ENCODE measurements at regions not wholly inside any gene's neighbourhood (a gene's known extent, or its start where the extent isn't known, plus 50 kb on each side); places are given as distances from the start of the nearest gene placed in this dataset.
A peak's percentile ranks its signal among the peaks of the same experiment; 100 is the strongest.

DNA sequence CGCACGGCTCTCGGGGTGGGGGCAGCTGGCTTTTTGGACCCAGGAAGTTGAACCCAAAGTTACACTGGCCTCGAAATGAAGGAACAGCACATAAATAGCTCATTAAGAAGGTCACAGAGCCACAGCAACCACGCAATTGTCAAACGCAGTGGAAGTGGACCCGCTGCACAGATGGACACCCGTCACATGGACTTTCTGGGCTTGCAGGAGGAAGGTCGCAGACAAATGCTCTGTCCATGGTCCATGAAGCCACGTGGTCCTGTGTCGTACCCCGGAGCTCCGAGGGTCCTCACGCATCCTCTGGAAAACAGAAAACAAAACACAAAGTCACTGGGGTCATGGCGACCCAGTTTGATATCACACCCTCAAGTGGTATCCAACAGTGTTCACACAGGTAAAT is 308.1 kb upstream of the SALL3 start:
- DNase-seq (ENCODE audit: low read depth): no peak
- TF ChIP-seq, protein P1, sequence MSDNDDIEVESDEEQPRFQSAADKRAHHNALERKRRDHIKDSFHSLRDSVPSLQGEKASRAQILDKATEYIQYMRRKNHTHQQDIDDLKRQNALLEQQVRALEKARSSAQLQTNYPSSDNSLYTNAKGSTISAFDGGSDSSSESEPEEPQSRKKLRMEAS (IDR thresholded peaks at IDR 0.05; ENCODE audit: low read depth, low read length): no peak
- TF ChIP-seq POLR2A (IDR thresholded peaks at IDR 0.05; ENCODE audit: extremely low read depth, insufficient read length) (no peak), MYC (IDR thresholded peaks at IDR 0.05; ENCODE audit: low read depth, low read length) (no peak)
- TF ChIP-seq, protein P2, sequence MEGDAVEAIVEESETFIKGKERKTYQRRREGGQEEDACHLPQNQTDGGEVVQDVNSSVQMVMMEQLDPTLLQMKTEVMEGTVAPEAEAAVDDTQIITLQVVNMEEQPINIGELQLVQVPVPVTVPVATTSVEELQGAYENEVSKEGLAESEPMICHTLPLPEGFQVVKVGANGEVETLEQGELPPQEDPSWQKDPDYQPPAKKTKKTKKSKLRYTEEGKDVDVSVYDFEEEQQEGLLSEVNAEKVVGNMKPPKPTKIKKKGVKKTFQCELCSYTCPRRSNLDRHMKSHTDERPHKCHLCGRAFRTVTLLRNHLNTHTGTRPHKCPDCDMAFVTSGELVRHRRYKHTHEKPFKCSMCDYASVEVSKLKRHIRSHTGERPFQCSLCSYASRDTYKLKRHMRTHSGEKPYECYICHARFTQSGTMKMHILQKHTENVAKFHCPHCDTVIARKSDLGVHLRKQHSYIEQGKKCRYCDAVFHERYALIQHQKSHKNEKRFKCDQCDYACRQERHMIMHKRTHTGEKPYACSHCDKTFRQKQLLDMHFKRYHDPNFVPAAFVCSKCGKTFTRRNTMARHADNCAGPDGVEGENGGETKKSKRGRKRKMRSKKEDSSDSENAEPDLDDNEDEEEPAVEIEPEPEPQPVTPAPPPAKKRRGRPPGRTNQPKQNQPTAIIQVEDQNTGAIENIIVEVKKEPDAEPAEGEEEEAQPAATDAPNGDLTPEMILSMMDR (IDR thresholded peaks at IDR 0.05; ENCODE audit: low read depth, low read length): no peak
- no peak overlapping the region for H3K4me3 ChIP-seq (ENCODE audit: low read depth, low read length)

DNA sequence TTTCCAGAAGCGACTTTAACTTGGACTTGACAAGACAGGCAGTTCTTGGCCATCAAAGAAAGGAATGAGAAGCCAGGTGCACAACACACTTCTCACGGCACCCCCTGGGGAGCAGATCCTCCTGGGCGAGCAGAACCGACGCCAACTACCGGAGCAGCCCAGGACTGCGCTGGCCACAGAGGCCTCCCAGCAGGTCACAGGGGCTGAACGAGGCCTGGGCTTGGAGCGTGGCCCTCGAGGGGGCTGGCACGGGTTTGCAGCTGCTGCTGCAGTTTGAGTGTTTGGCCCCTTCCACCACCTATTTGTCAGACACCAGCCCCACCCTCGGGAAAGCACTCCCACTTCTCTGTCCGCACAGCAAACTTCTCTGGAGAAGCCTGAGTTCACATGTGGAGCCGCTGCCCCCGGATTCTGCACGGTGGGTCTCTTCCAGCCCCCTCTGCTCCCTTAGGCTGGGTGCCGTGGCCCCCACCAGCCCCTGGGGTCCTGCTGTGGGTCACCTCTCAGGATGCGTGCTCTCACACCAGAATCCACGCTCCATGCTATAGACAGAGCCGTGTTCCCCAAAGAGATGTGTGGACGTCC is 306.7 kb upstream of the SALL3 start:
- TF ChIP-seq, protein P2 (IDR thresholded peaks at IDR 0.05; ENCODE audit: low read depth, low read length): no peak
- TF ChIP-seq MYC (IDR thresholded peaks at IDR 0.05; ENCODE audit: low read depth, low read length) (no peak), POLR2A (IDR thresholded peaks at IDR 0.05; ENCODE audit: extremely low read depth, insufficient read length) (no peak)
- TF ChIP-seq, protein P1 (IDR thresholded peaks at IDR 0.05; ENCODE audit: low read depth, low read length): no peak
- DNase-seq (ENCODE audit: low read depth): no peak

DNA sequence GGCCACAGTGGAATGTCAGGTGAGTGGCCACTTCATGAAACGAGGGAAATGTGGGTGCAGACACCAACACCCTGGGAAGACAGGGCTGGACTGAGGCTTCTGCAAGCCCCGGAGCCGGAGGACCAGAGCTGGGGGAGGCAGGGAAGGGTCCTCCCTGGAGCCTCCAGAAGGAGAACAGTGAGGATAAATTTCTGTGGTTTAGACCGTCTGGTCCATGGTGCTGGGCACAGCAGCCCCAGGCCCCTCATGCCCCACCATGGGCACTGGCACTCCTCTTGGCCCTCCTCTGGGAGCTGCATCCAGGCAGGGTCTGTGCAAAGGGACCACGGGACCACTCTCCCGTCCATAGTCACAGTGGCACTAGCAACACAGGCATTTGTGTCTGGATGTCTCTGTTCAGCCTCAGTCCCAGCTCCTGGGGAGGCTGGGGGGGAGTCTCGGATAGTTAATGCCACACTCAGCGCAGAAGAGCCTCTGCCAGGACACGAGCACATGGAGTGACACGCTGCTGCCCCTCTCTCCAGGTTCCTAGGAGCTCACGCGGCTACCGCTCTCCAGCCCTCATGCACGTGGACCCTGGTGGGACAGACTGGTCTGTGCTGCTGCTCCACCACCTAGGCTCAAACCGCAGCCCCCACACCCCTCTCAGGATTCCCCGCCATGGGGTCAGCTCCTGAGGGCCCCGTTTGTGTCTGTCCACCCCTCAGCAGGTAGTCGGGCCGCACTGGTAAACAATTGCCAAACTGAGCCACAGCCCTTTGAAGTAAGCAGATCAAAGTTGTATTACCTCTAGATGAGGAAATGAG is 305.9 kb upstream of the SALL3 start:
- no peak overlapping the region for H3K4me3 ChIP-seq (ENCODE audit: low read depth, low read length)
- DNase-seq (ENCODE audit: low read depth): no peak
- no peak for TF ChIP-seq MYC (IDR thresholded peaks at IDR 0.05; ENCODE audit: low read depth, low read length)
- TF ChIP-seq, protein P2 (IDR thresholded peaks at IDR 0.05; ENCODE audit: low read depth, low read length): no peak
- no peak for TF ChIP-seq POLR2A (IDR thresholded peaks at IDR 0.05; ENCODE audit: extremely low read depth, insufficient read length)
- TF ChIP-seq, protein P1 (IDR thresholded peaks at IDR 0.05; ENCODE audit: low read depth, low read length): no peak

More for the DNA sequence above, 306.7 kb upstream of the SALL3 start:
- H3K4me3 ChIP-seq (ENCODE audit: low read depth, low read length): no peak overlapping the region

DNA sequence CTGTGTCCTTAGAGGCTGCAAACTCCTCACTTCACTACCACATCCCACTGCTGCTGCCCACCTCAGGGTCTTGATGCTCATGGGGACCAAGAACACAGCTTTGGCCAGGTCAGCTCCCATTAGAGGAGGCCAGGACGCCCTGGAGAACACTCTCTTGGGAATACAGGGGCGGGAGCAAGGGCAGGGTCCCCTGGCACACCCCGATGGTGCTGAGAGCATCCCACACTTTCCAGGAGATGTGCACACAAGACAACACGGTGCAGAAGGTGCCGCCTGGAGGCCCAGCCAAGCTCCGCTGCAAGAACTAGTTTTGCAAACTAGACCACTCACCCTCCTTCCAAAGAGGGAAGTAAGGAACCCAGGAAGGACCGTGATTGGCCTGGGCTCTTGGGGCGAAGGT is 304.4 kb upstream of the SALL3 start:
- H3K4me3 ChIP-seq (ENCODE audit: low read depth, low read length): no peak overlapping the region
- peak; percentile 9 for DNase-seq (ENCODE audit: low read depth)
- TF ChIP-seq POLR2A (IDR thresholded peaks at IDR 0.05; ENCODE audit: extremely low read depth, insufficient read length) (no peak), MYC (IDR thresholded peaks at IDR 0.05; ENCODE audit: low read depth, low read length) (no peak)
- TF ChIP-seq, protein P1 (IDR thresholded peaks at IDR 0.05; ENCODE audit: low read depth, low read length): no peak
- TF ChIP-seq, protein P2 (IDR thresholded peaks at IDR 0.05; ENCODE audit: low read depth, low read length): no peak

DNA sequence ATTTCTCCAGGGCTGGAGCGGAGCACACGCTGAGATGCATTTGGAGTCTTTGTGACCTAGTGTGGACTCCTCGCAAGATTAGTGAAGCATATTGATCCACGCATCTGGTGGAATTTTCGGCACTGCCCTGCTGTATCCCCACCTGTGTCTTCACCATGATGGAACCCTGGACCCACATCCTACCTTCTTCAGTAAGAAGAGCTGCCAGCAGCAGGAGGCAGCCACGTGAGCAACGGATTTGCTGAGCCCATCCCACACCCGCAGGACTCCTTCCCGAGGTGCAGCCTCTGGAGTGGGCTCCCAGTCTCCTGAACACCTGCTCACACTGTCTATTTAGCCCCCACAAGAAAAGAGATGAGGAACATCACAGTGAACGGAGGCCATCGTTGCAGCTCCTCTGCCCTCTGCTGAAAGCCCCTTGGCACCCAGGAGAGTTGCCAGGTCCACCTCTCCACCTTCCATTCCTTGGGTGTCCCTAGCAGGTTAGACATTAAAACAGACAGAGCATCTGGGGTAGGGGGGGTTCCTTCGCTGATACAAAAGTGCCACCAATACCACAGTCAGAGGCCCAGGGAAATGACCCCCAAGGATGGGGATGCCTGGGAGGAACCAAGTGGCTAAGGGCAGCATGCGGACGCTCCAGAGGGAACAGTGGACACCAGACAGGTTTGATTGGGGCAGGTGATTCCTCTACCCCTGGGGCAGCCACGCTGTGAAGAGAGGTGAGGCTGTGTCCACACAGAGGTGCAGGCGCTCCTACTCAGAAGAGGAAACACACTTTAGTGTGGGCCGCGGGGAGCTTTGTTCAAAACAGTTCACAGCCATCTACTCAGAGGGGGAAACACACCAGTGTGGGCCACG is 302.8 kb upstream of the SALL3 start:
- no peak overlapping the region for H3K4me3 ChIP-seq (ENCODE audit: low read depth, low read length)
- TF ChIP-seq, protein P2 (IDR thresholded peaks at IDR 0.05; ENCODE audit: low read depth, low read length): no peak
- TF ChIP-seq MYC (IDR thresholded peaks at IDR 0.05; ENCODE audit: low read depth, low read length): no peak
- TF ChIP-seq POLR2A (IDR thresholded peaks at IDR 0.05; ENCODE audit: extremely low read depth, insufficient read length): no peak
- TF ChIP-seq, protein P1 (IDR thresholded peaks at IDR 0.05; ENCODE audit: low read depth, low read length): no peak
- DNase-seq (ENCODE audit: low read depth): no peak
